ENCODE measurements at regions not wholly inside any gene's neighbourhood (a gene's known extent, or its start where the extent isn't known, plus 50 kb on each side); places are given as distances from the start of the nearest gene placed in this dataset.

GRCh38 chr5:117497601-117498000 is 923.0 kb upstream of the SEMA6A start (continued):
- TF ChIP-seq MAX (IDR thresholded peaks at IDR 0.05; ENCODE audit: low read depth, low read length) (no peak), ATF3 (IDR thresholded peaks at IDR 0.05; ENCODE audit: borderline replicate concordance, extremely low read depth, low read depth, low read length) (no peak), HDGF (IDR thresholded peaks at IDR 0.05) (no peak), RELB (IDR thresholded peaks at IDR 0.05; ENCODE audit: low read depth) (no peak), MYC (IDR thresholded peaks at IDR 0.05; ENCODE audit: insufficient read depth, insufficient read length, insufficient replicate concordance, low read length, severe bottlenecking) (no peak)

GRCh38 chr5:117496801-117497200 is 922.2 kb upstream of the SEMA6A start:
- H2AFZ ChIP-seq (ENCODE audit: control insufficient read depth, low read depth, low read length), result no peak overlapping the region
- H3K4me3 ChIP-seq, result no peak overlapping the region
- TF ChIP-seq IRF4 (IDR thresholded peaks at IDR 0.05; ENCODE audit: low read depth, low read length) (no peak), NR2C2 (IDR thresholded peaks at IDR 0.05; ENCODE audit: borderline replicate concordance, control insufficient read depth, insufficient read length, low read depth) (no peak), POLR2AphosphoS5 (IDR thresholded peaks at IDR 0.05; ENCODE audit: low read length) (no peak), ZNF592 (IDR thresholded peaks at IDR 0.05) (no peak), IKZF1 (conservative IDR thresholded peaks at IDR 0.05) (no peak), SMAD5 (IDR thresholded peaks at IDR 0.05; ENCODE audit: low read depth) (no peak), SRF (IDR thresholded peaks at IDR 0.05; ENCODE audit: low read depth in 2 of 2, low read length in 2 of 2) (no peak)
- H3K27me3 ChIP-seq (replicated peaks in 1 of 2; ENCODE audit: control insufficient read depth in 2 of 2, insufficient read depth in 2 of 2, low read length in 1 of 2), result no peaks in the 10 kb centered on the region
- ATAC-seq (no peak), DNase-seq (ENCODE audit: low read depth, low spot score) (no peak), FAIRE-seq (no peak)
- 0% methylated on average over 1 of the region's 1 CpG for WGBS (ENCODE audit: insufficient coverage, insufficient replicate concordance, low lambda C conversion rate, missing lambda C conversion rate)
- no peaks in the 10 kb centered on the region for H3K36me3 ChIP-seq (ENCODE audit: control insufficient read depth in 2 of 2, insufficient read depth in 2 of 2, low read length in 1 of 2)
- ChIA-PET RAD21 (ENCODE audit: unreplicated experiment) (no interaction called here), POLR2A (no interaction called here), CTCF (no interaction called here), SMC1A (ENCODE audit: uncharacterized antibody, unreplicated experiment) (interaction anchor here (0.7 kb wide), 1 partner anchor 11 kb away, joined by 3 read pairs; no protein-coding TSS in a partner anchor)
- H3K27ac ChIP-seq (ENCODE audit: control insufficient read depth, insufficient read depth), result no peak overlapping the region
- H3K79me2 ChIP-seq (ENCODE audit: control insufficient read depth, insufficient read depth, low read length), result no peaks in the 10 kb centered on the region
- no peaks in the 10 kb centered on the region for H3K4me1 ChIP-seq (ENCODE audit: control insufficient read depth, insufficient read depth, low read length)
- in situ Hi-C loops (cut with MboI) (no loop called here), intact Hi-C loops (cut with micrococcal nuclease; ENCODE audit: unreplicated experiment) (no loop called here)
- H4K20me1 ChIP-seq (ENCODE audit: control insufficient read depth, insufficient read depth), result no peaks in the 10 kb centered on the region
- no peak overlapping the region for H3K4me2 ChIP-seq (ENCODE audit: control insufficient read depth, insufficient read depth)
- no peak overlapping the region for H3K9ac ChIP-seq (ENCODE audit: control insufficient read depth, insufficient read depth, low read length)
- H3K9me3 ChIP-seq (replicated peaks; ENCODE audit: control insufficient read depth, insufficient read depth, low read length), result no peaks in the 10 kb centered on the region
- no TSS peak for BruUV-seq (replicated peaks)

All from GM12878 (cell line).